ENCODE measurements at regions not wholly inside any gene's neighbourhood (a gene's known extent, or its start where the extent isn't known, plus 50 kb on each side); places are given as distances from the start of the nearest gene placed in this dataset.

DNA sequence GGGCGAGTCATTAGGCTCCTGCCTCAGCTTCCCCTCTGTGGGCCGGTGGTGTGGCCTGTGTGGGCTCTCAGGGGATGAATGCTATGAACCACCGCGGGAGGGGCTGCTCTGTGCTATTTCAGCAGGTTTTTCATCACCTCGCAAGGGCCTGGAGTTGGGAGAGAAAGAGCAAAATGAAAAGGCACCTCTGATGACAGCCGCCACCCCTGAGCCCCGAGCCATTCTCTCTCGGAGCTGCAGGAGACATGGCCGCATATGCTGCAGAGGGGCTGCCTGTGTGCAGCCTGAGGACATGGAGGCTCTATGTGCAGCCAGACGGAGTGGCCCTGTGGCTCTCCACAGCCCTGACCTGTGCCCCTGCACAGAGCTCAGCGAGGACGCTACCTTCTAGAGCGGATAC lies 96.2 kb upstream of the CTDP1 start:
- Histone ChIP-seq H3K36me3 (no peaks in the 10 kb centered on the region), H3K27me3 (no peaks in the 10 kb centered on the region), H3K9me3 (no peaks in the 10 kb centered on the region), H3K27ac (no peak overlapping the region), H3K4me3 (no peak overlapping the region), H3K4me1 (peaks cover 0 to 2% of the 10 kb centered on the region in 2 donors)
- intact Hi-C loops (cut with DNase I; ENCODE audit: low total_unique reads), result no loop called here
- DNase-seq (ENCODE audit: low spot score in 2 of 2), result peak in 1 of 2 donors; percentile 19
- TF ChIP-seq CTCF (IDR thresholded peaks at IDR 0.05) (no peak), POLR2A (IDR thresholded peaks at IDR 0.05) (no peak), POLR2AphosphoS5 (IDR thresholded peaks at IDR 0.05) (no peak)

DNA sequence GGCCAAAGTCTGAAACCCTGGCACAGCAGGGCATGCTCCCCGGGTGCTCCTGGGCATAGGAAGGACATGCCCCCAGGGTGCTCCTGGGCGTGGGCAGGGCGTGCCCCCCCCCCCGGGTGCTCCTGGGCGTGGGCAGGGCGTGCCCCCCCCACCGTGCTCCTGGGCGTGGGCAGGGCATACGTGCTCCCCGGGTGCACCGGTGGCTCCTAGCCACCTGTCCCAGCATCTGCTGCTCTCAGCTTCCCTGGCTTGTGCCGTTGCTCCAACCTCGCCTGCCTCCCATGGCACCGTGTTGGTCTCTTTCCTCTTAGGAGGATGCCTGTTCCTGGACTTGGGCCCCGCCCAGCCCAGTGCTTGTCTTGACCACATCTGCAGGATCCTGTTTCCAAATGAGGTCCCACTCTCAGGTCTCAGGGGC lies 95.6 kb upstream of the CTDP1 start:
- TF ChIP-seq POLR2AphosphoS5 (IDR thresholded peaks at IDR 0.05) (no peak), POLR2A (IDR thresholded peaks at IDR 0.05) (no peak), CTCF (IDR thresholded peaks at IDR 0.05) (no peak)
- intact Hi-C loops (cut with DNase I; ENCODE audit: low total_unique reads), result no loop called here
- no peak overlapping the region for H3K4me3 ChIP-seq
- H3K4me1 ChIP-seq, result peaks cover 0 to 3% of the 10 kb centered on the region in 2 donors
- H3K27ac ChIP-seq, result no peak overlapping the region
- H3K9me3 ChIP-seq, result no peaks in the 10 kb centered on the region
- H3K27me3 ChIP-seq, result no peaks in the 10 kb centered on the region
- DNase-seq (ENCODE audit: low spot score in 2 of 2), result peak in 1 of 2 donors; percentile 47
- H3K36me3 ChIP-seq, result no peaks in the 10 kb centered on the region

DNA sequence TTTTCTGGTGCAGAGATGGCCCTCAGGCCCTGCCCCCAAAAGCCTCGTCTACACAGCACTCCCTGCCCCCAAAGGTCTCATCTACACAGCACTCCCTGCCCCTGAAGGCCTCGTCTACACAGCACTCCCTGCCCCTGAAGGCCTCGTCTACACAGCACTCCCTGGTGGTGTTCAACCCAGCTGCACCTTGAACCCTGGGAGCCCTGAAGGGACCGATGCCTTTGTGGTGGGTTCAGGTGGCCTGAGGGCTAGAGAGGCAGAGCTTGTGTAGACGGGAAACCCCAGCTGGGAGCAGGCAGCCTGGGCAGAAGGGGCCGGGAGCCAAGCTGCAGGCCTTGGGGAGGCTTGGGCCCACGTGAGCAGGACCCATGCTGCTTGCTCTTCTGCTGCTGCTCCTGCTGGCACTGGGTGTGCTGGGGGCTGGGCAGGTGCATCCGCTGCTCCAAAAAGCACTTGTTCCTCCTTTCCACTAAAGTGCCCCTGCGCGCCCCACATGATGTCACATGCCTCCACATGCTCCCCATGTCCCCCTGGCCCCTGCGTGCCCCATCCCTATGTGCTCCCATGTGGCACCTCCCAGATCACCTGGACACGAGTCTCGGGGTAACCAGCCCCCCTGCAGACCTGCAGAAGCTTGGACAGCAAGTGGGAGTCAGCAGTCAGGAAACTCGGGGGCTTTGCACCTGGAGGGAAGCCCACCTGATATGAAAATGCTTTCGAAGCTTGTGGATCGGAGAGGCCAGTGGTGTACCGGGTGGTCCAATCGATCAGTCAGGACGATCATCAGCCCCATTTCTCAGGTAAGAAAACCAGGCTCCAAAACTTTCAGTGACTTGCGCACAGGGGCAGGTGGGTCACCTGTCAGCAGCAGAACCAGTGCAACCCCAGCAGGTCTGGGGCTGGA lies 94.9 kb upstream of the CTDP1 start:
- DNase-seq (ENCODE audit: low spot score in 2 of 2), result peak in 1 of 2 donors; percentile 48
- H3K27ac ChIP-seq, result no peak overlapping the region
- intact Hi-C loops (cut with DNase I; ENCODE audit: low total_unique reads), result no loop called here

DNA sequence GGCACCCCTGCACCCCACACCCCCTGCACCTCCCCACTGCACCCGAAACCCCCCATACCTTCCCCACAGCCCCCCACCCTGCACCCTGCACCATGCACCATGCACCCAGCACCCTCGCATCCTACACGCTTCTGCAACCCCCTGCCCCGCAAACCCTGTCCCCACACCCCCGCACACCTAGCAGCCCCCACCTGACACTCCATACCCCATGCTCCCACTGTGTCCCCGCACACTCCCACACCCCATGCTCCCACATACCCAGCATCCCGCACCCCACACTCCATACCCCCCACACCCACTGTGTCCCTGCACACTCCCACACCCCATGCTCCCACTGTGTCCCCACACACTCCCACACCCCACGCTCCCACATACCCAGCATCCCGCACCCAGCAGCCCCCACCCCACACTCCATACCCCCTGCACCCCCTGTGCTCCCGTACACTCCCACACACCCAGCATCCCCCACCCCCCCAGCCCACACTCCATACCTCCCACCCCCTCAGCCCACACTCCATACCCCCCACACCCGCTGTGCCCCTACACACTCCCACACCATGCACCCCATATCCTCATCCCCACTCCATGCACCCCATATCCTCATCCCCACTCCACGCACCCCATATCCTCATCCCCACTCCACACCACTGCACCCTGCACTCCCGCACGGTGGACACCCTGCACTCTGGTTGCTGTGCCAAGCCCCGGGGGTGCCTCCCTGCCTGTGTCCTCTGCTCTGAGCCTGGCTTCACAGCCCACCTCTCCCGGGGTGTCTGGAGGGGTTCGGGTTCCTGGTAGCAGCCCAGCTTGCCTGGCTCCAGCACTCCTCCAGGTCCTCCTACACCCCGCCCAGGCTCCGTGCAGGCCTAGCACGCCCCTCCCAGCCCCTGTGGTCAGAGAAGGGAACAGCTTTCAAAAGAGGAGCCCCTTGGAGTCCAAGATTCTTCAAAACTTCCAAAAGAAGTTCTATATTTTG lies 93.9 kb upstream of the CTDP1 start:
- intact Hi-C loops (cut with DNase I; ENCODE audit: low total_unique reads), result no loop called here
- DNase-seq (ENCODE audit: low spot score in 2 of 2), result peak in 1 of 2 donors; percentile 14

More for the DNA sequence above, 94.9 kb upstream of the CTDP1 start:
- H3K27me3 ChIP-seq, result no peaks in the 10 kb centered on the region
- H3K4me1 ChIP-seq, result peaks cover 0 to 3% of the 10 kb centered on the region in 2 donors
- H3K9me3 ChIP-seq, result no peaks in the 10 kb centered on the region
- TF ChIP-seq CTCF (IDR thresholded peaks at IDR 0.05) (no peak), POLR2AphosphoS5 (IDR thresholded peaks at IDR 0.05) (no peak), POLR2A (IDR thresholded peaks at IDR 0.05) (no peak)
- no peaks in the 10 kb centered on the region for H3K36me3 ChIP-seq
- no peak overlapping the region for H3K4me3 ChIP-seq

More for the DNA sequence above, 93.9 kb upstream of the CTDP1 start:
- no peak for TF ChIP-seq POLR2A (IDR thresholded peaks at IDR 0.05)
- no peak for TF ChIP-seq CTCF (IDR thresholded peaks at IDR 0.05)
- no peak for TF ChIP-seq POLR2AphosphoS5 (IDR thresholded peaks at IDR 0.05)
- Histone ChIP-seq H3K4me3 (no peak overlapping the region), H3K27ac (no peak overlapping the region), H3K27me3 (no peaks in the 10 kb centered on the region), H3K9me3 (no peaks in the 10 kb centered on the region), H3K36me3 (no peaks in the 10 kb centered on the region), H3K4me1 (peaks cover 0 to 3% of the 10 kb centered on the region in 2 donors)

Data from breast epithelium (tissue), 4 donors.